ENCODE measurements at regions not wholly inside any gene's neighbourhood (a gene's known extent, or its start where the extent isn't known, plus 50 kb on each side); places are given as distances from the start of the nearest gene placed in this dataset.

DNA sequence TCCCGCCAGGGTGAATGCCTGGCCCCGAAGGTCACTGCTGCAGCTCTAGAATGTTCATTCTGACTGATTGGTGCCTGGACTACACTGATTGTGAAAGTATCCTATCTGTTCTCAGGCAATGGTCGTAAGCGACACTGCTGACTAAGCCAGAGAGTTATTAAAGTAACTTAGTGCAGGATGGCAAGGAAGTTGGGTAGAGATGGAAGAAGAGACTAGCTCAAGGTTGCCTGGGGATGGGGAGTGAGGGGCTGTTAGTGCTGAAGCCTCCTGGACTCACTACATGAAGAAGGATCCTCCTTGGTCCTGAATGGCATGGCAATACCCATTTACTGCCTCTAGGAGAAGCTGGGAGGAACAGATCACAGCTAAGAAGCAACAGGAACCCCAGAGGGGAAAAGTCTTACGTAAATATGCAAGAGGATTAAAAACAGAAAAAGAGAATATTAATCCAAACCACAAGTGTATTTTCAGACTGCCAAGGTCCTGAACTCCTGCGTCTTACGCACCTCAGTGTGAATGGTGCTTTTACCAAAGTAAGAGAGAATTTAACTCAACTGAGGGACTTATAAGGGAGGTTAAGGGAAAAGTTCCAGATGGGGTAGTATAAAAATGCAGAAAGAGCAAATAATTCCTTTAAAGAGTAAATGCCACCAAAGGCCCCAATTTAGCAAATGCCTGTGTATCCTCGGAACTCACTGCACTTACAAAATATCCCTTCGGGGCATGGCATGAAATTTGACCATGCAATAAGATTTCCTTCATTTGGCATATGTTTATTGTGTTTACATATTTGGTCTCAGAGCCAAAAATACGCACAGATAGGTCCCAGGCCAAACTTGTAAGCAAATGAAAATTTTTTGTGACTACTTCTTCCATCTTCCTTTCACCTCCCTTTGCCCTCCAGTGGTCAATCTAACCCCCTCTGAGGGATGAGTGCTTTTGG lies 64.0 kb upstream of the DGKG start:
- H3K27me3 ChIP-seq (ENCODE audit: insufficient read depth, low read length), result no peaks in the 10 kb centered on the region
- Mint-ChIP-seq H3K36me3 (no peaks in the 10 kb centered on the region), H3K27ac (peak overlapping the region in 2 of 7 donors; percentile 1 to 50), H3K9me3 (no peaks in the 10 kb centered on the region), H3K27me3 (peaks cover 5 to 6% of the 10 kb centered on the region in 2 donors), H3K4me3 (peak overlapping the region in 1 of 8 donors; percentile 3), H3K4me1 (peaks cover 0 to 3% (median 1%) of the 10 kb centered on the region in 4 donors)
- H3K4me3 ChIP-seq (ENCODE audit: low read length in 2 of 2), result no peak overlapping the region
- POLR2A ChIA-PET (ENCODE audit: partially characterized antibody), result interaction anchor here (0.6 kb wide), 1 partner anchor 660 kb away, joined by 3 read pairs; no protein-coding TSS in a partner anchor
- CTCF ChIA-PET (ENCODE audit: partially characterized antibody), result interaction anchor here (0.7 to 1.0 kb wide), 2 partner anchors 46 to 114 kb away, joined by 3 read pairs; no protein-coding TSS in a partner anchor
- H3K36me3 ChIP-seq (ENCODE audit: insufficient read depth, low read length), result no peaks in the 10 kb centered on the region
- H3K27ac ChIP-seq (ENCODE audit: low read depth, low read length), result no peak overlapping the region
- DNase-seq, result no peak
- H3K9me3 ChIP-seq (ENCODE audit: control insufficient read depth in 1 of 2, low read length in 2 of 2), result no peaks in the 10 kb centered on the region
- intact Hi-C loops (cut with micrococcal nuclease), result no loop called here
- no peaks in the 10 kb centered on the region for H3K4me1 ChIP-seq (ENCODE audit: insufficient read depth, low read length)

DNA sequence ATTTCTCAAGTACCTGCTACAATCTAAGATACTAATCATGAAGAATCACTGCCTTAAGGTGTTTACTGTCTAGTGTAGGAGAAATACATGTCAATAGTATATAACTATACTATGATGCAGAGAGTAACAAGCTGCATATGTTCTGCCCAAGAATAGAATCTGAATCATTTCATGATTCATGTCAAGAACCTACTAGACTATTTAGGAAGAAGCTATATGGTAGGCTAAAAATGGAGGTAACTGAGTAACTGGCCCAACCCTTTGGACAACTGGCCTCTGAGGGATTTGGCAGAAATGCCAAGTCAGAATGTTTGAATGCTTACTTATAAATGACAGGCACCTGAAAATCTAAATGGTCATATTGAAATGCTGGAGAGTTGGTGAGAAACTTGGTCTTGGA lies 59.9 kb upstream of the DGKG start:
- Mint-ChIP-seq H3K27me3 (peaks cover 6 to 8% of the 10 kb centered on the region in 2 donors), H3K4me3 (no peak overlapping the region), H3K36me3 (no peaks in the 10 kb centered on the region), H3K27ac (no peak overlapping the region), H3K9me3 (no peaks in the 10 kb centered on the region), H3K4me1 (peaks cover 0 to 3% (median 1%) of the 10 kb centered on the region in 4 donors)
- POLR2A ChIA-PET (ENCODE audit: partially characterized antibody), result no interaction called here
- DNase-seq, result no peak
- Histone ChIP-seq H3K9me3 (ENCODE audit: control insufficient read depth in 1 of 2, low read length in 2 of 2) (no peaks in the 10 kb centered on the region), H3K4me1 (ENCODE audit: insufficient read depth, low read length) (no peaks in the 10 kb centered on the region), H3K27ac (ENCODE audit: low read depth, low read length) (no peak overlapping the region), H3K27me3 (ENCODE audit: insufficient read depth, low read length) (no peaks in the 10 kb centered on the region), H3K4me3 (ENCODE audit: low read length in 2 of 2) (no peak overlapping the region), H3K36me3 (ENCODE audit: insufficient read depth, low read length) (no peaks in the 10 kb centered on the region)
- CTCF ChIA-PET (ENCODE audit: partially characterized antibody), result no interaction called here
- intact Hi-C loops (cut with micrococcal nuclease), result no loop called here

DNA sequence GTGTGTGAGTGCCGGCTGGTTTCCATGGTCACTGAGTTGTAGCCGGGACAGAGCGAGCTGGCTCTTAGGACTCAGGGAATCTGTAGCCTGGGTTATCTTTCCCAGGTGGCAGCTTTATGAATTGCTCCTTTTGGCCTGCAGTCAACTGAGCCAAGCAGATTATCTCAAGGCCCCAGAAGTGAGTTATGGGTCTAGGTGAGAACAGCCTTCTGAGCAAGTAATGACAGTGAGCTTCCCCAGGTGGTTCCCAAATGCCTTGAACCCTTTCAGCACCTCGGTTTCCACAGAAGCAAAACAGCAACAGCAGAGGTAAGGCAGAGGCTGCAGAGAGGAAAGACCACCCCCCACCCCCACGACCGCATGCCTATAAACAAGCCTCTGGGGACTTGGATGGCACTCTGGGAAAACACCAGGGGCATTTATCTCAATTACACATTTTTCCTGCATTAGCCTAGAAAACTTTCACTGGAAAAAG lies 56.7 kb upstream of the DGKG start:
- peaks cover 10 to 21% (median 17%) of the 10 kb centered on the region in 4 donors for H3K4me1 Mint-ChIP-seq
- CTCF ChIA-PET (ENCODE audit: partially characterized antibody), result no interaction called here
- intact Hi-C loops (cut with micrococcal nuclease), result no loop called here
- no peak overlapping the region for H3K4me3 Mint-ChIP-seq
- Histone ChIP-seq H3K27ac (ENCODE audit: low read depth, low read length) (no peak overlapping the region), H3K27me3 (ENCODE audit: insufficient read depth, low read length) (no peaks in the 10 kb centered on the region), H3K9me3 (ENCODE audit: control insufficient read depth in 1 of 2, low read length in 2 of 2) (no peaks in the 10 kb centered on the region), H3K4me1 (ENCODE audit: insufficient read depth, low read length) (peaks cover 11% of the 10 kb centered on the region), H3K36me3 (ENCODE audit: insufficient read depth, low read length) (no peaks in the 10 kb centered on the region), H3K4me3 (ENCODE audit: low read length in 2 of 2) (no peak overlapping the region)
- no peaks in the 10 kb centered on the region for H3K9me3 Mint-ChIP-seq
- H3K27me3 Mint-ChIP-seq, result peaks cover 3 to 7% of the 10 kb centered on the region in 2 donors
- POLR2A ChIA-PET (ENCODE audit: partially characterized antibody), result no interaction called here
- no peak for DNase-seq
- no peak overlapping the region for H3K27ac Mint-ChIP-seq
- H3K36me3 Mint-ChIP-seq, result no peaks in the 10 kb centered on the region

DNA sequence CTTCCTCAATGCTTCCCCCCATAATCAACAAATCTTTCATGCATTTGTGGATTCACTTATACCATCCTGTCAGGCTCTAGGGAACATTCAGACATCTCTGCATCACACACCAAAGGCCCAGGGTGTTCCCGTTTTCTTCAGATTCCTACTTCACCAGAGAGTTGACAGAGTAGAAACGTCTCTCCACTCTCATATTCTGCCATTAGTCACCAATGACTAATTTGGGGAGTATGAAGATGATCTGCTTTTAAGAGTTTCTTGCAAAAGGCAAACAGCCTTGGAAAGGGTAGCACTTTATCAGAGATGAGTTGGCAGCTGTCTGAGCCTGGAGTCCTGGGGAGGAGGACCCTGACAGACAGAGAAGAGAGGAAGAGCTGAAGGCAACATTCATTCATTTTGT lies 55.8 kb upstream of the DGKG start:
- CTCF ChIA-PET (ENCODE audit: partially characterized antibody), result no interaction called here
- POLR2A ChIA-PET (ENCODE audit: partially characterized antibody), result no interaction called here
- Histone ChIP-seq H3K27ac (ENCODE audit: low read depth, low read length) (no peak overlapping the region), H3K9me3 (ENCODE audit: control insufficient read depth in 1 of 2, low read length in 2 of 2) (no peaks in the 10 kb centered on the region), H3K4me1 (ENCODE audit: insufficient read depth, low read length) (peaks cover 11% of the 10 kb centered on the region), H3K4me3 (ENCODE audit: low read length in 2 of 2) (no peak overlapping the region), H3K36me3 (ENCODE audit: insufficient read depth, low read length) (no peaks in the 10 kb centered on the region), H3K27me3 (ENCODE audit: insufficient read depth, low read length) (no peaks in the 10 kb centered on the region)
- H3K36me3 Mint-ChIP-seq, result no peaks in the 10 kb centered on the region
- peaks cover 3 to 7% of the 10 kb centered on the region in 2 donors for H3K27me3 Mint-ChIP-seq
- H3K9me3 Mint-ChIP-seq, result no peaks in the 10 kb centered on the region
- no peak overlapping the region for H3K27ac Mint-ChIP-seq
- H3K4me3 Mint-ChIP-seq, result no peak overlapping the region
- H3K4me1 Mint-ChIP-seq, result peaks cover 14 to 28% (median 20%) of the 10 kb centered on the region in 4 donors
- intact Hi-C loops (cut with micrococcal nuclease), result no loop called here
- no peak for DNase-seq

DNA sequence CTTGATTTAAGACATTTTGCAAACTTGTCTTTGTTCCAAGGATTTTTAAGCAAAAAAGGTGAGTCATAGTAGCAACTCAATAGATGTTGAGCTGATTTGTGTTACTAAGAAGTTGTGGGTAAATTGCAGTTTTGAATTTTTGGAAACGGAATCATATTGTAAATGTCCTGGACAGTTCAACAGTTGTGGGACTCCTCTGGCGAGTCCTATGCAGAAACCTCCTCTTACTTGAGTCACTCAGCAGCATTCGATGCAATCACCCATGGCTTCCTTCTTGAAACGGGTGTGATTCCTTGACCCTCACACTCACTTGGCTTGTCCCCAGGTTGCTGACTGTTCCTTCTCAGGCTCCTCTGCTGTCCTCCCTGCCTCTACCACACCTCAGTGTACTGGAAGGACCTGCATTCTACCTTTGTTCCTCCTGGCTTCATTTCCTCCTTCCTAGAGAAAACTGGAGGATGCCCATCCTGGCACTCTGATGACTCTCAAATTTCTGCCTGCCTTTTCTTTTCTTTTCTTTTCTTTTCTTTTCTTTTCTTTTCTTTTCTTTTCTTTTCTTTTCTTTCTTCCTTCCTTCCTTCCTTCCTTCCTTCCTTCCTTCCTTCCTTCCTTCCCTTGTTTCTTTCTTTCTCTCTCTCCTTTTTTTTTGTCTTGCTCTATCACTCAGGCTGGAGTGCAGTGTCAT lies 52.8 kb upstream of the DGKG start:
- Histone ChIP-seq H3K9me3 (ENCODE audit: control insufficient read depth in 1 of 2, low read length in 2 of 2) (no peaks in the 10 kb centered on the region), H3K27me3 (ENCODE audit: insufficient read depth, low read length) (no peaks in the 10 kb centered on the region), H3K4me1 (ENCODE audit: insufficient read depth, low read length) (peaks cover 11% of the 10 kb centered on the region), H3K27ac (ENCODE audit: low read depth, low read length) (no peak overlapping the region), H3K4me3 (ENCODE audit: low read length in 2 of 2) (no peak overlapping the region), H3K36me3 (ENCODE audit: insufficient read depth, low read length) (no peaks in the 10 kb centered on the region)
- no peak for DNase-seq
- H3K27ac Mint-ChIP-seq, result peak overlapping the region in 2 of 7 donors; percentile 31 to 32
- H3K4me1 Mint-ChIP-seq, result peaks cover 14 to 28% (median 20%) of the 10 kb centered on the region in 4 donors
- POLR2A ChIA-PET (ENCODE audit: partially characterized antibody), result no interaction called here
- intact Hi-C loops (cut with micrococcal nuclease), result no loop called here
- no peaks in the 10 kb centered on the region for H3K36me3 Mint-ChIP-seq
- CTCF ChIA-PET (ENCODE audit: partially characterized antibody), result no interaction called here
- H3K9me3 Mint-ChIP-seq, result no peaks in the 10 kb centered on the region
- peaks cover 3 to 7% of the 10 kb centered on the region in 2 donors for H3K27me3 Mint-ChIP-seq
- peak overlapping the region in 6 of 8 donors; percentile 25 to 84 (median 80) for H3K4me3 Mint-ChIP-seq

DNA sequence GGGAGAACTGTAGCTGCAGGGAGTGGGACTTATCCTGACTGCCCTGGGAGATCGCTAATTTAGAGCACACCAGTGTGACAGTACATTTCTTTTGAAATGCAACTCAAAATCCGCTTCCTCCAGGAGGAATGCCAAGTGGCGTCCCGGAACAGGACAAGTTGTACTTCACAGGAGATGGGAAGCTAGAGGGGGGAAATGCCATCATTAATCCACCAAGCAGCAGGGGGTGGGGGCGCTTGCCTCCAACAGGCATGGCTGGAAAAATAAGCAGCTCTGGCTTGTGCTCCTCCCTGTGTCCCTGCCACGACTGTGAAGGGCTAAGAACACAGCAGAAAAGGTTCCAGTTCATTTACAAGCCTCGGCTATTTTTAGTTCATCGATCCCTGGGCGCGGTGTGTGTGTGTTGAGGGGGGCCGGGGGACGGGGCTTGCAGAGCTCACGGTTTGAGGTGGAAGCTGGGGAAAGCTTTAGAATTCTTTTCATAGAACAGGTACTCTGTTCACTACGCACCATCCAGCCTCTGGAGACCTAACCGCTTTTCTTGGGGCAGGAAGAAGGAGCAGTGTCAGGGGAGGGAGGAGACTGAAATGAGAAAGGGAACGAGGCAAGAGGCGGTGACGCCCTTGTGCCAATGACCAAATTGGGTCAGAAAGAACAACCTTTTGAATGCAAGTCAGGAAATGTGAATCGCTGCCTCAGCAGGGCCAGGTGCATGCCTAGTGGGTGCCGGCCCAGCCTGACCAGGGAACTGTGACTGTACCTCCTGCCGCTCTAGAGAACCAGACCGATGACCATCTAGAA lies 51.8 kb upstream of the DGKG start:
- no peak overlapping the region for H3K27ac ChIP-seq (ENCODE audit: low read depth, low read length)
- H3K27ac Mint-ChIP-seq, result peak overlapping the region in 5 of 7 donors; percentile 30 to 88 (median 76)

More for the DNA sequence above, 51.8 kb upstream of the DGKG start:
- CTCF ChIA-PET (ENCODE audit: partially characterized antibody), result interaction anchor here (0.8 kb wide), 1 partner anchor 18 kb away, joined by 3 read pairs; no protein-coding TSS in a partner anchor
- no peaks in the 10 kb centered on the region for H3K36me3 Mint-ChIP-seq
- peaks cover 11% of the 10 kb centered on the region for H3K4me1 ChIP-seq (ENCODE audit: insufficient read depth, low read length)
- no peak overlapping the region for H3K4me3 ChIP-seq (ENCODE audit: low read length in 2 of 2)
- peaks cover 14 to 28% (median 20%) of the 10 kb centered on the region in 4 donors for H3K4me1 Mint-ChIP-seq
- no peaks in the 10 kb centered on the region for H3K9me3 ChIP-seq (ENCODE audit: control insufficient read depth in 1 of 2, low read length in 2 of 2)
- H3K9me3 Mint-ChIP-seq, result no peaks in the 10 kb centered on the region
- no peaks in the 10 kb centered on the region for H3K36me3 ChIP-seq (ENCODE audit: insufficient read depth, low read length)
- no peaks in the 10 kb centered on the region for H3K27me3 ChIP-seq (ENCODE audit: insufficient read depth, low read length)
- POLR2A ChIA-PET (ENCODE audit: partially characterized antibody), result no interaction called here
- peaks cover 7% of the 10 kb centered on the region in 2 donors for H3K27me3 Mint-ChIP-seq
- DNase-seq, result peak in 4 of 5 donors; percentile 3 to 36 (median 14)
- H3K4me3 Mint-ChIP-seq, result peak overlapping the region; percentile 78 to 88 (median 83)
- intact Hi-C loops (cut with micrococcal nuclease), result no loop called here
